ENCODE measurements at regions not wholly inside any gene's neighbourhood (a gene's known extent, or its start where the extent isn't known, plus 50 kb on each side); places are given as distances from the start of the nearest gene placed in this dataset.
A peak's percentile ranks its signal among the peaks of the same experiment; 100 is the strongest.

GRCh38 chr2:42879913-42880737 is 87.7 kb upstream of the HAAO start:
- intact Hi-C loops (cut with DNase I) = no loop called here
- no peak for DNase-seq

DNA sequence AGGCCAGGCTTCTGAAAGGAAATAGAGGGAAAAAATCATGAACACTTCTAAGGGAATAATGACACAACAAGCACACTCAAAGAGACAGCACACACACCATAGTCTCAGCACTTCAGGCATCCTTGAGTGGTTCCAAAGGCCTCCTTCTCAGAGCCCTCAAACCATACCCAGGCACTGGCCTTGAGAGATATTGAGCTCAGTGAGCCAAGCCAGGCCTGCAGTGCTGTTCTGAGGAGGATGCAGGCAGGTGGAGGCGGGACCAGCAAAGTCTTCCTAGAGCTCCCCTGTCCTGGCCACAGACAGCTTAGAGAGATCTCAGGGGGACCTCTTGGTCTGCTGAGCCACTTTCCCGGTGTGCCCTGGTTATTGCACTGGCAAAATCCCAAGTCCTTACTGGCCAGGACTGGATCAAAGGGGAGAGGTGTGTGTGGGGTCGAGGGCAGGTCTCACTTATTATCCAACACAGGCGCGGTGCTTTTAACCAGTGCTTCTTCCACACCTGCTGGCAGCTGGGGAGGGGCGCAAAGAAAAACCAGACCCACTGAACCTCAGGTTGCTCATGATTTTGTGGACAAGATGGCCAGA is 86.8 kb upstream of the HAAO start:
- no peak for DNase-seq
- intact Hi-C loops (cut with DNase I) = no loop called here

GRCh38 chr2:42878581-42878980 is 86.2 kb upstream of the HAAO start:
- no peak for DNase-seq
- intact Hi-C loops (cut with DNase I) = no loop called here

DNA sequence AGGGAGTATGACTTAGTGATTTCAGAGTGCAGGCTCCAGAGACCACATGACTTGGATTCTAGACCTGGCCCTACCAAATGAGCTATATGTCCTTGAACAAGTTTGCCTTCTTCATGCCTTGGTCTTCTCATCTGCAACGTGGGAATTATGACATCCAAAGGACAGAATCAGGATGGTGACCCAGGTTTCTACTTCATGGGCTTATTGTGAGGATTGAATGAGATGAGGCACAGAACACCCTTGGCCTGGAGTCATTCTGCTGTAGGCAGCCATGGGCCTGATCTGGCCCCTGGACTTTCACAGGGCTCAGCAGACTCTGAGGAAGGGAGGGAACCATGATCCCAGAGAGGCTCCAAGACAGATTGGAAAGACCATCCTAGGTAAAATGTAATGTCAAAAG is 85.6 kb upstream of the HAAO start:
- intact Hi-C loops (cut with DNase I) = no loop called here
- no peak for DNase-seq

GRCh38 chr2:42877511-42877910 is 85.1 kb upstream of the HAAO start:
- DNase-seq = no peak
- intact Hi-C loops (cut with DNase I) = no loop called here

DNA sequence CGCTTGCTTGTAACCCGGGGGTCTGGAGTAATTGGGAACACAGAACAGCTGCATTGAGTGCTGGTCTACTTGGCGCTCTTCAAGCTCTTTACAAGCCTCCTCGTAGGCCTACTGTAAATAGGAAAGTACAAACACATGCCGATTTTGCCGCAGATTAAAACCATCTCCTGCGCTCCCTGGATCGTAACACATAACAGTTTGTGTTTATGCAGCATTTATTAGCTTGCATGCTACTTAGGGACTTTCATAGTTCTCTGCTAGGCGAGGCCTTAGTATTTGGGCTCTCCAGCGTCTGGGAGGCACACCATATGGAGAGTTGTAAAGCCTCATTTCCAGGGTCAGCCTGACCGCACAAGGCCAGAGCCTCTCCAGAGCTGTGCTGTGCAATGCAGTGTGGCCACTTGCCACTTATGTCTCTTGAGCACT is 84.0 kb upstream of the HAAO start:
- intact Hi-C loops (cut with DNase I) = no loop called here
- no peak for DNase-seq

DNA sequence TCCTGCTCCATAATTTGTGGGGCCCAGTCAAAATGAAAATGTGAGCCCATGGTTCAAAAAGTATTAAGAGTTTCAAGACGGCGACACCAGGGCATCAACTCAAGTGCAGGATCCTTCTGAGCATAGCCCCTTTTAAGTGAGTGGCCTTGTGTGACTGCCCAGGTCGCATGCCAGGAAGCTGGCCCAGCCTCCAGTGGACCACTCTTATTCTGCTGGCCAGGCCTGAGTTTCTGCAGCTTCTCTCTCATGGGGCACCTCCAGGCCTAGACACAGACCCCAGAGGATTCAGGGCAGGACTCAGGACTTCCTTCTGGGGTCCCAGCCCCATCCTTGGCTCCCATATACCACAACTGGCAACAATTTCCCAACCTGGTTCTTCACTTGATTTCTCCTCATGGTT is 83.5 kb upstream of the HAAO start:
- DNase-seq = no peak

GRCh38 chr2:42874949-42875801 is 82.8 kb upstream of the HAAO start:
- no peak for DNase-seq
- intact Hi-C loops (cut with DNase I) = no loop called here

More for the DNA sequence above, 83.5 kb upstream of the HAAO start:
- intact Hi-C loops (cut with DNase I) = no loop called here

DNA sequence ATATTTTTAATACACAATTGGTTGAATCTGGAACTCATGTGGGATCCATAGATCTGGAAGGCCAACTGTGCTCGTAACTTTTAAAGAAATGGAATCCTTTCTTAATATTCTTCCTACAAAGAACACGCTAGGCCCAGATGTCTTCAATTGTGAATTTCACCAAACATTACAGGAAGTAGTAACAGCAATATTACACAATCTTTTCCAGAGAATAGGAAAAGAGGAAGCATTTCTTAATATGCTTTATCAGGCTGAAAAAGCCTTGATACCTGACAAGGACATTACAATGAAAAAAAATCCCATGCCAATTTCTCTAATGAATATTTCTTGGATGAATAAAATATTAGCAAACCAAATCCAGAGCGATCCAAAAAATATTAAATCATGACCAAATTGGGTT is 80.3 kb upstream of the HAAO start:
- DNase-seq = no peak
- intact Hi-C loops (cut with DNase I) = no loop called here

- no peak for DNase-seq
- intact Hi-C loops (cut with DNase I) = no loop called here
Measured at GRCh38 chr2:42871372-42871771, 79.0 kb upstream of the HAAO start.

- DNase-seq = no peak
- intact Hi-C loops (cut with DNase I) = no loop called here
Measured at GRCh38 chr2:42868874-42869273, 76.5 kb upstream of the HAAO start.

- DNase-seq = no peak
- intact Hi-C loops (cut with DNase I) = no loop called here
Measured at GRCh38 chr2:42868096-42868495, 75.7 kb upstream of the HAAO start.

GRCh38 chr2:42867093-42868065 is 75.0 kb upstream of the HAAO start:
- no peak for DNase-seq
- intact Hi-C loops (cut with DNase I) = no loop called here

DNA sequence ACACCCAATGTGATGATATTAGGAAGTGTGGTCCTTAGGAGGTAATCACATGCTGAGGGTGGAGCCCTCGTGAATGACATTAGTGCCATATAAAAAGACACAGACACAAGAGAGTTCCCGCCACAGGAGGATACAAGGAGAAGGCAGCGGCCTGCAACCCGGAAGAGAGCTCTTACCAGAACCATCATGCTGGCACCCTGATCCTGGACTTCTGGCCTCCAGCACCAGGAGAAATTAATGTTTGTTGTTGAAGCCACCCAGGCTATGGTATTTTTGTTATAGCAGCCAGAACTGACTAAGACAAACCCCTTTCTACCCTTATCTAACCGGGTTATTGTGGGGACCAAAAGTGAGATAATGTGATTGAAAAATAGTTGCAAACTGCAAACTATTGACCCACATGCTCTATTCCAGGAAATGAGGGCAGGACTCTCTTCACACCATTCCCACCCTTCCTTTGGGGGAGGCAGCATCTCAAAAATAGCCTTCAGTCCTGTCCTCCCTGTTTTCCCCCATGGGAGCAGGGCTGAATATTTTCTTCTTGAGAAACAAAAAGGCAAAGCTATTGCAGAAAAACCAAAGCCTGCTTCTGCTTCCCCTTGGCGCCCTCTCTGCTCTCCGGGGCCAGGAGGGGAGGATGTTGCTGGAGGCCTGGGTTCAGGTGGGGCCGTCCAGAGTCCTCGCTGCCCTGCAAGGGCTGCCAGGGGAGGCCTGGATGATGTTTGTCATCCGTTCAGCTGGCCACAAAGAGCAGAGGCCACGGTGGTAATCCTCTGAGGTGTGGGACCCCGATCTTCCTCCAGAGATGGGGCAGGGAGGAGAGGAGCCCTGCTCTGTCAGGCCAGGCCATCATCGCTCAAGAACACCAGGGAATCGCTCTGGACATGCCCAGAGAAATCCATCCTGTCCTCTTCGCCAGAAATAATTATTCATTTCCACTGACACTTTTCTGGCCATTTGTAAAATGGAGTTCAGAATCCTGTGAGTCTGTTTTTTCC is 73.8 kb upstream of the HAAO start:
- peak in 1 of 10 donors; percentile 33 for DNase-seq
- intact Hi-C loops (cut with DNase I) = no loop called here

DNA sequence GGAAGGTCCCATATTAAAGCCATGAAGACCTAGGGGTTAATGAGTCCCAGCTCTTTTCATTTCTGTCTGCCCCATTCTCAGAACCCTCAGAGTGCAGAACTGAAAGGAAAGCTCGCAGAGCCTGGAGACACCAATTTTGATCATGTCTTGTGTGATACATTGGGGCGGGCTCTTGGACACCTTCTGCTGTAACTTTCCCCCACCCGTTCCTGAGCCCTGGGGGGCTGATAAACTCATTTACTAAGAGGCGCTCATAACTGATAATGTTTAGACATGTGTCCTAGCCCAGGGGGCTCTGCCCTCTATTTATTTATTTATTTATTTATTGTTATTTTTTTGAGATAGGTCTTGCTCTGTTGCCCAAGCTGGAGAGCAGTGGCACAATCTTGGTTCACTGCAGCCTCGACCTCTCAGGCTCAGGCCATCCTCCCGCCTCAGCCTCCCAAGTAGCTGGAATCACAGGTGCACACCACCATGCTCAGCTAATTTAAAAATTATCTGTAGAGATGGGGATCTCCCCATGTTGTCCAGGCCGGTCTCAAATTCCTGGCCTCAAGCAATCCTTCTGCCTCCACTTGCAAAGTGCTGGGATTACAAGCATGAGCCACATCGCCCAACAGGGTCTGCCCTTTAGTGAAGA is 72.4 kb upstream of the HAAO start:
- intact Hi-C loops (cut with DNase I) = no loop called here
- DNase-seq = peak in 1 of 10 donors; percentile 46

DNA sequence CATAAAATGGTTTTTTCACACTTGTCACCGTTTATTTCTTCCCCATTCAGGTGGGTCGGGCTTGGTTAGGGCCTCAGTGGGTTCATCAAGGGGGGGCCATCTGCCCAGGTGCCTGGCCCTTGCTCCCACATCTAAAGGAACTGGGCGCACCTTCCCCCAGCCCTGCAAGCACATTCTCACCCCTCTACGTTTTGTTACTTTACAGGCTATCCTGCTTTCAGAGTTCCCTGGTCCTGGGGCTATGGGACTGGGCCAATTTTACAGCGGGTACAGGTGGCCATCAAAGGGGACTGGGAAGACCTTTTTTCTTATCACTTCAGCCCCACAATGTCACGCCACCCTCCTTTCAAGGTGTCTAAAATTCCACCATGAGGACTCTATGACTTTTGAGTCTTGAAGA is 71.8 kb upstream of the HAAO start:
- DNase-seq = peak in 1 of 10 donors; percentile 26
- intact Hi-C loops (cut with DNase I) = no loop called here

DNA sequence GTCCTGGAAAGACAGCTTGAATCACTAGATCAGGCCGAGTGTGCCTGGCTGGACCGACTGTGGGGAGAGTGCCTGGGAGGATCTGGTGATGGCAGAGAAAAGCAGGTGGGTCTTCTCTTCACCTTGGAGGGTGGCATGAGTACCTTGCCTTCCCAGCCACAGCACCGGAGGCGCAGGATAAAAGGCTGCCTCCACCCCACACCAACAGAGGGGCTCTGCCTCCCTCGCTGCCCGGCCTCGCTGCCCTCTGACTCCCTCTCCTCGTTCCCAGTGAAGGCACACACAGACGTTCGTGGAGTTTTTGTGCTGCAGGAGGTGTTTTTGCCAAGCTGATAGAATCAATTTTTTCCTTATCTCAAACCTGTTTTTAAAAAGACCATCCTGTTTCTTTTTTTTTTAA is 71.4 kb upstream of the HAAO start:
- intact Hi-C loops (cut with DNase I) = no loop called here

GRCh38 chr2:42863320-42863719 is 70.9 kb upstream of the HAAO start:
- intact Hi-C loops (cut with DNase I) = no loop called here
- DNase-seq = peak in 2 of 10 donors; percentile 18 to 42

More for the DNA sequence above, 71.4 kb upstream of the HAAO start:
- DNase-seq = peak in 1 of 10 donors; percentile 64
